ENCODE measurements at regions not wholly inside any gene's neighbourhood (a gene's known extent, or its start where the extent isn't known, plus 50 kb on each side); places are given as distances from the start of the nearest gene placed in this dataset.

- no peaks in the 10 kb centered on the region for H3K36me3 ChIP-seq
- H3K27me3 ChIP-seq, result peaks cover 0 to 60% (median 5%) of the 10 kb centered on the region in 3 donors
- no peaks in the 10 kb centered on the region for H3K4me1 ChIP-seq
- no peaks in the 10 kb centered on the region for H3K9me3 ChIP-seq
- intact Hi-C loops (cut with DNase I; ENCODE audit: low total_unique reads), result no loop called here
- TF ChIP-seq EP300 (IDR thresholded peaks at IDR 0.05) (no peak), POLR2A (IDR thresholded peaks at IDR 0.05) (no peak), CTCF (IDR thresholded peaks at IDR 0.05) (no peak), POLR2AphosphoS5 (IDR thresholded peaks at IDR 0.05) (no peak)
- no peak overlapping the region for H3K4me3 ChIP-seq
- no peak overlapping the region for H3K27ac ChIP-seq
- no peak for DNase-seq
- 52 to 68% (median 62%) methylated on average over 12 of the region's 12 CpGs for WGBS, 5 donors
These were observed 143.7 kb downstream of the AACS start for GRCh38 chr12:125208942-125209341.

- H3K36me3 ChIP-seq, result no peaks in the 10 kb centered on the region
- no peak for TF ChIP-seq POLR2AphosphoS5 (IDR thresholded peaks at IDR 0.05)
- no peak for TF ChIP-seq POLR2A (IDR thresholded peaks at IDR 0.05)
- no peak for TF ChIP-seq CTCF (IDR thresholded peaks at IDR 0.05)
- TF ChIP-seq EP300 (IDR thresholded peaks at IDR 0.05), result no peak
- H3K27ac ChIP-seq, result no peak overlapping the region
- peaks cover 0 to 4% (median 0%) of the 10 kb centered on the region in 4 donors for H3K9me3 ChIP-seq
- H3K4me1 ChIP-seq, result no peaks in the 10 kb centered on the region
- 73 to 84% (median 75%) methylated on average over 8 of the region's 8 CpGs for WGBS, 5 donors
- H3K27me3 ChIP-seq, result peaks cover 0 to 55% (median 5%) of the 10 kb centered on the region in 3 donors
- DNase-seq, result no peak
- intact Hi-C loops (cut with DNase I; ENCODE audit: low total_unique reads), result no loop called here
- no peak overlapping the region for H3K4me3 ChIP-seq
These were observed 145.0 kb downstream of the AACS start for GRCh38 chr12:125210104-125210755.

GRCh38 chr12:125211464-125211863, 146.2 kb downstream of the AACS start:
- Histone ChIP-seq H3K9me3 (peaks cover 0 to 4% (median 0%) of the 10 kb centered on the region in 4 donors), H3K4me3 (no peak overlapping the region), H3K27me3 (peaks cover 0 to 45% (median 0%) of the 10 kb centered on the region in 3 donors), H3K4me1 (no peaks in the 10 kb centered on the region), H3K27ac (no peak overlapping the region), H3K36me3 (no peaks in the 10 kb centered on the region)
- TF ChIP-seq POLR2A (IDR thresholded peaks at IDR 0.05), result no peak
- no peak for TF ChIP-seq EP300 (IDR thresholded peaks at IDR 0.05)
- TF ChIP-seq POLR2AphosphoS5 (IDR thresholded peaks at IDR 0.05), result no peak
- TF ChIP-seq CTCF (IDR thresholded peaks at IDR 0.05), result no peak
- intact Hi-C loops (cut with DNase I; ENCODE audit: low total_unique reads), result no loop called here
- WGBS, 5 donors, result 74 to 86% (median 79%) methylated on average over 7 of the region's 7 CpGs
- no peak for DNase-seq

GRCh38 chr12:125214289-125214688, 149.1 kb downstream of the AACS start:
- H3K9me3 ChIP-seq, result peaks cover 0 to 4% (median 0%) of the 10 kb centered on the region in 4 donors
- H3K4me3 ChIP-seq, result no peak overlapping the region
- no peak for DNase-seq
- peaks cover 0 to 32% (median 0%) of the 10 kb centered on the region in 3 donors for H3K27me3 ChIP-seq
- no peaks in the 10 kb centered on the region for H3K4me1 ChIP-seq
- no peak for TF ChIP-seq POLR2AphosphoS5 (IDR thresholded peaks at IDR 0.05)
- no peaks in the 10 kb centered on the region for H3K36me3 ChIP-seq
- no peak overlapping the region for H3K27ac ChIP-seq
- intact Hi-C loops (cut with DNase I; ENCODE audit: low total_unique reads), result no loop called here
- whole genome bisulfite sequencing, 5 donors, result 82 to 93% (median 85%) methylated on average over 5 of the region's 5 CpGs

- intact Hi-C loops (cut with DNase I; ENCODE audit: low total_unique reads), result no loop called here
These were observed 151.5 kb downstream of the AACS start for GRCh38 chr12:125216756-125217155.

More at GRCh38 chr12:125216756-125217155, 151.5 kb downstream of the AACS start:
- no peak overlapping the region for H3K27ac ChIP-seq
- WGBS, 5 donors, result 81 to 89% (median 82%) methylated on average over 4 to 14 of the region's 14 CpGs
- no peaks in the 10 kb centered on the region for H3K36me3 ChIP-seq
- peaks cover 0 to 3% (median 1%) of the 10 kb centered on the region in 4 donors for H3K4me1 ChIP-seq
- H3K9me3 ChIP-seq, result peaks cover 0 to 4% (median 0%) of the 10 kb centered on the region in 4 donors
- H3K27me3 ChIP-seq, result peaks cover 0 to 24% (median 0%) of the 10 kb centered on the region in 3 donors
- H3K4me3 ChIP-seq, result no peak overlapping the region
- TF ChIP-seq CTCF (IDR thresholded peaks at IDR 0.05) (no peak), POLR2AphosphoS5 (IDR thresholded peaks at IDR 0.05) (no peak), EP300 (IDR thresholded peaks at IDR 0.05) (no peak), POLR2A (IDR thresholded peaks at IDR 0.05) (no peak)
- no peak for DNase-seq

Measured in stomach (tissue), 8 donors.